ENCODE measurements at regions not wholly inside any gene's neighbourhood (a gene's known extent, or its start where the extent isn't known, plus 50 kb on each side); places are given as distances from the start of the nearest gene placed in this dataset.

DNA sequence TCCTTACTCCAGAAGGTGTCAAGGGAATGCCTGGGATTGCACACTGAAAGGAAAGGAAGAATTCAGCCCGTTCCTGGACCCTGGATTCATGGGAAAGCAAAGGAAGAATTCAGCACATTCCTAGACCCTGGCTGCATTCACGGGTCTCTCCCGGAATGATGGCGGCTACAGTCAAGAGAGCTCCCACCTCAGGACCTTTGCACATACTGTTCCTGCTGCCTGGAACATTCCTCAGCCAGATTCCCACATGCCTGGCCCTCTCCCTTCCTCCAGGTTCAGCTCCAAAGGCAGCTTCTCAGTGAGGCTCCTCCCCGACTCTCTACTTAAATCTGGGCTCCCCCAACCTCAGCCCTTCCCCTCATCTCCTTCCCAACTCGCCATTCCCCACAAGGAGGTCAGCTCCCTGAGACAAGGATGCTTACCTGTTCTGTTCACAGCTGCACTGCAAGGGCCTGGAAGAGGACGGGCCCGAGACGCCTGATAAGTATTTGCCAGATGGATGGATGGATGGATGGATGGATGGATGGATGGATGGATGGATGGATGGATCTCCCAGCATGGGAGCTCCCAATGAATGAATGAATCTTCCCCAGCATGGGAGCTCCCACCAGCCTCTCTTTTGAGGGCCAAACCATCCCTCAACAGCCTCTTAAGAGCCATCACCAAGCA lies 77.4 kb downstream of the NCOR2 start:
- DNase-seq (ENCODE audit: low read depth in 2 of 2), result no peak

DNA sequence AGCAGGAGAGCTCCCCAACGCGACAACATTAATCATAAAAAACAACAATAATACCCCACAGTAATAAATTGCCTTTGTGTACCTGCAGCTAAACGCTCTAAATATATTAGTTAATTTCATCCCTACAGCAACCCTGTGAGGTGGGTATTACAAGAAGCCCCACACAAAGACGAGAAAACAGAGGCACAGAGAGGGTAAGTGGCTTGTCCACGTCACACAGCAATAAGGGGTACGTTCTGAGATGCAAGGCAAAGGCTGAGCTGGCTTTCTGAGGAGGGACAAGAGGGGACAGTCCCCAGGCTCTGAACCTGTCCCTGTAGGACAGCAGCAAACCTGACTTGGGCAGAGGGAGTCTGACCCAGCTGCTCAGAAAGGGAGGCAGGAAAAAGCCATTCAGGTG lies 78.2 kb downstream of the NCOR2 start:
- DNase-seq (ENCODE audit: low read depth in 2 of 2), result no peak

DNA sequence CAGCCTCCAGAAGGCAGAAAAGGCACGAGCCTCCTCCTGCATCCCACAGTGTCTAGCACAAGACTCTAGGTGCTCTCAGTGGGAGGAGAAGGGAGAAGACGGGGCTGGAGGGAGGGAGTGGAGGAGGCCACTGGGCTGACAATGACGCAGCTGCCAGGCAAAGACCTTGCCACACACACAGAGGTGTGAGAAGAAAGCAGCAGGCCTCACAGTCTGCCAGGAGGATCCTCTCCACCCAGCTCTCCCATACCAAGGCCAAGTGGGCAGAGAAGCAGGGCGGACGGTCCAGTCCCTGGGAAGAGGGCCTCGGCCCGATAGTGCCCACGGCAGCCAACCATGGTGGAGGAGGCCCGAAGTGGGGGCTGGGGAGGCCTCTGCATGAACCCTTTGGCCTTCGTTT lies 78.9 kb downstream of the NCOR2 start:
- no peak for DNase-seq (ENCODE audit: low read depth in 2 of 2)

DNA sequence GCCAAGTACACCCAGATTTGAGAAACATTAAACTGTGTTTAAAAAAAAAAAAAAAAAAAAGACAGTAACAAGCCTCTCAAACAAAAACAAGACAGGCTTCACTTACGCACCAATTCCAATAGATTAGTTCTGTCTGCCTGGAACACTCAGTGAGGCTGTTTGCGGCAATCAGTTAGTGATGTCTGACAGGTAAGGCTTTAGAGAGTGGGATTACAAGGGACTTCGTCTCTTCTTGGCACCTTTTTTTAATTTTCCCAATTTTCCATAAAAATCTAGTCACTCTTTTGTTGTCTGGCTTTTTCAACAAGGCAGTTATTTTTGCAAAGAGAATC lies 79.6 kb downstream of the NCOR2 start:
- DNase-seq (ENCODE audit: low read depth in 2 of 2), result no peak

DNA sequence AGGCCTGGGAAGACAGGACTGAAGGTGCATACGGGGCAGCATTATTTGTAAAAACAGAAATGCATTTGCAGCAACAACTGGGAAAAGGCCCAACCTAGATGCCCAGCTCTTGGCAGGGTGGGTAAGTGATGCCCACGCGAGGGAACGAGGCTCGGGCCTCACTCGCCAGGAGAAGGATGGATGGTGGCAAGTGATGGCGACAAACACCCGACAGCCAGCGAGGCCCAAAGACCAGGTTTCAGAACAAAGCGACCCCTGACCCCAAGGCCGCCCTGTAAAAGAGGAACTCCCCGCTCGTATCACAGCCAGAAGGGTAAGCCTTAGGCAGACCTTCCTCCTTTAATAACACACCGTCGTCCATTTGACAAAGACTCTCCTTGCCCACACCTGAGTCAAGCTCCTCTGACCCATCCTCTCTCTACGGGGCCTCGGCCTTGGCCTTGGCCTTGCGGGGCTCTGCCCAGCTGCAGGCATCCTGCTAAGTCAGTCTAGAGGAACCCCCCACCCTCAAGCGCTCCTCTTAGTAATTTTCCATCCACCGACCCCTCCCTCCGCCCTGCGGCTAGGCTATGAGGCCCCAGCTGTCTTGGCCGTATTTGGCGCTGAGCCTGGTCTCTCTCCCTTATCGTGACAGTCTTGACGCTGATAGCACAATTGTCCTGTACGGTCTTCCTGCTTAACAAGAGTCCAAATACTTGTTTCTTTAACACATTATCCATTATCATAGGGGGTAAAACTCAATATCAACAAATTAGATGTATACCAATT lies 80.2 kb downstream of the NCOR2 start:
- no peak for DNase-seq (ENCODE audit: low read depth in 2 of 2)

DNA sequence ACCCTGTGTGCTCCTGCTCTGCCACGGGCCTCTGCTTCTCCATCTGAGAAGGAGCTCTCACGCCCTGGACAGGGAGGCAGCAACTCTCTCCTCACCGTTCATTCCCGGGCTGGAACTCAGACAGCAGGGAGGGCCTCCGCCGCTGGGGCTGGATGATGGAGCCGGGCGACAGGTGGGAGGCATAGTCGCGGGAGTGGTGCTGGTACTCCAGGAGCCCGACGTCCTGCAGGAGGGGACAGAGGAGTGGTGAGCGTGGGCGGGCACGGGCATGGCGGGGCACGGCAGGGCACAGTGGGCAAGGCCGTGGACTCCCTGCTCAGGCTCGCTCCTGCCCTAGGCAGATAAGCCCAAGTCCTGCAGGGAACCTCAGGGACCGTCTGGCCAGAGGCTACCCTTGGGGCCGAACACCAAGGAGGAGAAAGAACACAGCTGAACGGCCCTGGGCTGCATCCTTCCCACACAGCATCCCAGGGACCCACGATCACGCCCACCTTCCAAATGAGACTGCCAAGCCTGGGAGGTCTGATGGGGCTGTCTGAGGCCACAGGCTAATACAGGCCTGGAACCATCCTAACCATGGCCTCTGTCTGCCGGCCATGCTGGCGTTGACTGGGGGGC lies 81.0 kb downstream of the NCOR2 start:
- no peak for DNase-seq (ENCODE audit: low read depth in 2 of 2)

DNA sequence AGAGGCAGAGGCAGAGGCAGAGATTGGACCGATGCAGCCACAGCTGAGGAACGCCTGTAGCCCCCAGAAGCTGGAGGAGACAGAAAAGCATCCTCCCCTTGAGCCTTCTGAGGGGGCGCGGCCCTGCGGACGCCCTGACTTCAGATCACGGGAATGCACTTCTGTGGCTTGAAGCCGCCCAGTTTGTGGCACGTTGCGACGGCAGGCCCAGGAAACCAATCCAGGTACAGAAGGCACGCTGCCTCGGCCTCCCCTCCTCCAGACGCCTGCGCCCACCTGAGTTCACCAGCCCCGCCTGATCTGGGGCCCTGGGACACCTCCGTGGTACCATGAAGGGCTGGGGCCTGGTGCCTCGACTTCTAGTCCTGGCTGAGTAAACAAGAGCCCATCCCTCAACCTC lies 82.0 kb downstream of the NCOR2 start:
- DNase-seq (ENCODE audit: low read depth in 2 of 2), result no peak

DNA sequence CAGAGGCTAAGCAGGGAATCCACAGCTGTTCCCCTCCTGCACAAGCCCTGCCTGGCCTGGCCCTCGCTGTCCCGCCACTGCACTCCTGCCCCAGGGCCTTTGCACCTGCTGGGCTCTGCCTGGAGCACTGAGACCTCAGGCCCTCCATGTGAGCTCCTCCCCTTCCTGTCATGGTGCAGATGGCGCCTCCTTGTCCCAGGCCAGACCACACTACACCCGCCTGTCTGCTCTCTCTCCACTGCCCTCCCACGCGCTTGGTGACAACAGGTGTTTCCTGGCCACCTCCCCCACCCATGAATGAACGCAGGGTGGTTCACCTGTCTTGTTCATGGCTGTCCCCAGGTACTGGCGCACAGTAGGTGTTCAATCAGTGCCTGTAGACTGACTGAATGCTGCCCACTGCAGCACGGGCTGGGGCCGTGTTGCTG lies 82.9 kb downstream of the NCOR2 start:
- no peak for DNase-seq (ENCODE audit: low read depth in 2 of 2)

DNA sequence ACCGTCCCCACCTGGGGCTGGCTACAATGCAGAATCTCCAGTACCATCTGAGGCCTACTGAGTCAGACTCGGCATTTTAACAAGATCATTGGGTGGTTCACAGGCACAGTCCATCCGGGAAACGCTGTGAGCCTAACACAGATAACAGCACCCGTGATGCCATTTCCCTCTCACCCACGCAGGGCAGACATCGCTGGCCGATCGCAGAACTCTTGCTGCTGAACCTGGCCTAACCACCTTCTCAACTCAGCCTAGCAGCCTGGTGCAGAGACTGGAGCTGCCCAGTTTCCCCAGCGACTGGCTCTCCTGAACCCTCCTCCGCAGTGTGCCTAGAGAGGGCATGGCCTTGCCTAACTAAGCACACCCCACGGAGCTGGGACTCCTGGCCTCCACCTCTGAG lies 83.3 kb downstream of the NCOR2 start:
- DNase-seq (ENCODE audit: low read depth in 2 of 2), result no peak

DNA sequence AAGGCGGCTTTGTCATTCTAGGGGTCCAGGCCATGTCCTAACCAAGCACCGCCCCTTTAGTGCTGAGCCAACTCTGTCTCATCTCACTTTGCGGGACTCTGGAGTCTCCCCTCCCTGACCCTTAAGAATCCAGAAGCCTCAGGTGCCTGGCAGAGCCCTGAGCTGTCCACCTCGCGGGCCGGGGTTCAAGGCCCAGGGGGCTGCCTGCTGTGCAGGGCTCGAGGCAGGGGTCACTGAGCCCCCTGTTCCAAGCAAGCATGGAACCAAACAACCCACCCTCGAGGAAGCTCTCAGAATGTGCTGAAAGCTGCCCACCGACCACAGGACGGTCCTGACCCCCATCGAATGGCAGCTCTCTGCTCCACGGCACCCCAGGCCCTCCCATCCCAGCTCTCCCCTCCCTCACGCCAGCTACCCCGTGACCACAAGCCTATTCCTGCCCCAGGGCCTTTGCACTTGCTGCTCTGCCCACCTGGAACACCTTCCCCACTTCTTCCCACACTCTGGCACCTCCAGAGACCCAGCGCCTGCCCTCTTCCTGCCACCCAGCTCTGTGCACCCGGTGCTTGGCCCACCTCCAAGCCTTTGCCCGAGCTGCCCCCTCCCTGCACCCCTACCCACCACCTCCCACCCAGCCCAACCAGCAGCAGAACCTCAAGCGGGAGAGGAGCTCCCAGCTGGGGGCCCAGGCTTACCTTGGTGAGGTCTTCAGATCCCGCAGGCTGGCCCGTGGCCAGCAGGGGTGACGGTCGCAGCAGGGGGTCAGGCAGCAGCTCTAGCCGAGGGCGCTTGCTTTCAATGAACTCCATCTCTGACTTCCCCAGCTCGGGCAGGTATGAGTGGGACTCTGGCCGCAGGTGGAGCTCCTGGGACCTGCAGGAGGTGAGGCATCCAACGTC lies 84.3 kb downstream of the NCOR2 start:
- DNase-seq (ENCODE audit: low read depth in 2 of 2), result no peak

DNA sequence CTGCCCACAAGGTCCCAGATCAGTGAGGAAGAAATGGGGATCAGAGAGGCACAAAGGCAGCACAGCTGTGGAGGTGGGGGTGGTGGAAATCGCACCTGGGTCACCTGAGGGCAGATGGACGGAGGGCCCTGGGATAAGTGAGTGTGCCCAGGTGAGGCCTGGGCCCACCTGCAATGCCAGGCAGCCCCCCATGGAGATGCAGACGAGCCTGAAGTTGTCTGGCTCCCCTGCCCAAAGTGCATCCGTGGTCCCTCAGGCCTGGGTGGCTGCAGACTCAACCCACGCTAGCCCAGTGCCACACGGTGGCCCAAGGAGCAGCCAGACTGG lies 84.9 kb downstream of the NCOR2 start:
- no peak for DNase-seq (ENCODE audit: low read depth in 2 of 2)

DNA sequence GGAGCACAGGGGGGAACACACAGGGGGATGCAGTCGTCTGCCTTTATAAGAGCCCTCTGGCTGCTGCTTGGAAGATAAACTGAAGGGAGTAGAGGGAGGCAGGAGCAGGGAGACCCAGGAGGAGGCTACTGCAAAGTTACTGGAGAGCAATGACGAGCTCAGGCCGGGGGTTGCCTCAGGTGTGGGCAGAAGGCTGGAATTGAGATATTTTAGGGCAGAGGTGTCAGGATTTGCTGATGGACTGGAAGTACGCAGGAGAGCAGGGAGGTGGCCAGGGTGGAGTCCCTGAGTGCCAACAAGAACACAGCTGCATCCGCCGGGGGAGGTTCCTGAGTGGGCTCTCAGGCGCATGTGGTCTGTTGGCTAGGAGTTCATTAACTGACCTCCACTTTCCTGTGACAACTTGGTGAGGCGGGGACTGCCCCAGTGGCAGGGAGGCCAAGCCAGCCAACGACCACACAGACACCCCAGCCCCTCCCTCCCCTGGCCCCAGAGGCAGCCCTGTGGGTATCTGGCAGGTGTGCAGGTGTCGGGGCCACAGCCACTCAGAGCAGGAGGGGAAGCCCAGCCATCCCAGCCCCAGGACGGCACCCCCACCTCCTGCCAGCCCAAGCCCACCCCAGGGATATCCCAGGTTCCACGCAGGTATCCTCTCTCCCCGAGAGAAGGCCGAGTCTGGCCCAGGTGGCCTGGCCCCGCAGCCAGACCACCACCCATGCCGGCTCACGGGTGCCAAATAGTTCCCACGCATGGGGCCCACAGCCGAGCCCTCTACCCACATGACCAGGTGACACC lies 85.4 kb downstream of the NCOR2 start:
- no peak for DNase-seq (ENCODE audit: low read depth in 2 of 2)

DNA sequence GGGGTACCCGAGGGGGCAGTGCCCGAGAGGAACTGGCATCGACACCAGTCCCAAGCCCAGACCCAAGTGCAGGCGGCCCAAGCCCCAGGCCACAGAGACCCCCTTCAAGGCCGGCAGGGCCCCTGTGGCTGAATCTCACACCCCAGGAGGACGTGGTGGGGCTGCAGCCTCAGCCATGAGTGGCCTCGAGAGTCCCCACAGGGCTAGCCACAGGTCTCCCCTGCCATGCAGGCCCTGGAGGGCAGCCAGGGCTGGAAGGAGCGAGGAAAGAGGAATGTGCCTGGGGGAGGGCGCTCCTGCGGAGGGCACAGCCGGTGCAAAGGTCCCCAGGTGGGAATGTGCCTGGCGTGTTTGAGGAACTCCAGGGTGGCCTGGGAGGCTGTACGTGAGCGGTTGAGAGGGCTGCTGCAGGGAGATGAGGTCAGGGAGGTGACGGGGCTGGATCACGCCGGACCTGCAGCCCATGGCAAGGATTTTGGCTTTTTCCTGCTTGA lies 86.1 kb downstream of the NCOR2 start:
- no peak for DNase-seq (ENCODE audit: low read depth in 2 of 2)

DNA sequence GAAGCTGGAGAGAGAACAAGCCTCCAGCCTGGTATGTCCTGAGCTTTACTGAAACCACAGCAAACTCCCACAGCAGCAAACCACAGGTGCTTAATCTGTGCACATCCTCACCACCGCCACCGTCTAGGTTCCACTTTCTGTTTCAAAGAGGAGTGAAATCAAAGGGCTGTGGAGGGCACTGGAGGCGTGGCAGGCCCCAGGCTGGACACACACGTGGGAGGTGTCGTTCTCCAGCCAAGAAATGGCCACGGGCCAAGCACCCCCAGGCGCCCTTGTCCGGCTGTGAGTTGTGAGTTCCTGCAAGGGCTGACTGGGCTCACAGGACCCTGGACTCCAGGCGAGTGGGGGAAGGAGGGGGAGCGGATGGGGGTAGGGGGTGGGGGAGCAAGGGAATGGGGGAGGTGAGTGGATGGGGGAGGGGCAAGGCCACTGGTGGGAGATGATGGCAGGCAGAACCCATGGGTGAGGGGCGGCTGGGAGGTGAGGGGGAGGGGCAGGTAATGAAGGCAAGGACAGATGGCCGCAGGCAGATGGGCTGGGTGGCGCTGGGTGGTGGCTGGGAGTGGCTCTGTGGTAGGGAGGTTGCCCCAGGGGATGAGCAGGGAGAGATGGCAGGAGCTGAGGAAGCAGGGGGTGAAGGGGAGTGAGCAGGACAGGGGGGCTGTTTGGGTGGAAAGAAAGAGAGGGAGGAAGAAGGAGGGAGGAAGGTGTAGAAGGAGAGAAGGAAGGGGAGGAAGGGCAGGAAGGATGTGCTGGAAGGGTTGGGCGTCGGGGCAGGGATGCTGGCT lies 86.7 kb downstream of the NCOR2 start:
- no peak for DNase-seq (ENCODE audit: low read depth in 2 of 2)

DNA sequence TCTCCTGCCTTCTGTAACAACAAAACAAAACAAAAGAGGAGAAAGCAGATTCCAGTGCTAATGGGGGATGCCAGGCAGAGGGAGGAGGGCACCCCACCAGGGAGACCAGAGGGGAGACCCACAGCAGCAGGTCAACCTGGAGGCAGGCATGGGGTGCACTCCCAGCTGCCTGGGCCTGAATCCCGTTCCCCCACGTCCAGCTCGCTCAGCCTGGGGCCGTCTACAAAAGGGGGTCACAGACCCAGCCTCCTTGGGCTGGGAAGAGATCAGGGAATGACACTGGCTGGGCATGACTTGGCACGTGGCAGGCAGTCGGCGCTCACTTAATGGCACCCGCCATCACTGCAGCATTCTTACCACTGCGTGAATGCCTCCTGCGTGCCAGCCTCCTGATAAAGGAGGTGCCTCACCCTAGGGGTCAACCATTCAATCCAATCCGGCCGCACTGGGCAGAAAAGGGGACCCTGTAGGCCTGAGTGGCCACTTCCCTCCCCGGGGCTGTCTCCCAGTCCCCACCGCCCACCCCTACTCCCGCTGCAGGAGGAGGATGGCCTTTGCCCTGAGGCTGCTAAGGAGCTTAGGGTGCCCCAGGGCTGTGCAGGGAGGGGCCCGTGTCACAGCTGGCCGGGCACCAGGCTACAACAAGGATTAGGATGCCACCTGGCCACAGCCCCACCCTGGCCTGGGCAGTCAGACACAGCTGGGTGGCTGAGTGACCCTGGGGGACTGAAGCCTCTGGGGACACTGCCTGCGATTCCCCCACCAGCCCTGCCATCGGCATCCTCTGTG lies 87.5 kb downstream of the NCOR2 start:
- no peak for DNase-seq (ENCODE audit: low read depth in 2 of 2)

DNA sequence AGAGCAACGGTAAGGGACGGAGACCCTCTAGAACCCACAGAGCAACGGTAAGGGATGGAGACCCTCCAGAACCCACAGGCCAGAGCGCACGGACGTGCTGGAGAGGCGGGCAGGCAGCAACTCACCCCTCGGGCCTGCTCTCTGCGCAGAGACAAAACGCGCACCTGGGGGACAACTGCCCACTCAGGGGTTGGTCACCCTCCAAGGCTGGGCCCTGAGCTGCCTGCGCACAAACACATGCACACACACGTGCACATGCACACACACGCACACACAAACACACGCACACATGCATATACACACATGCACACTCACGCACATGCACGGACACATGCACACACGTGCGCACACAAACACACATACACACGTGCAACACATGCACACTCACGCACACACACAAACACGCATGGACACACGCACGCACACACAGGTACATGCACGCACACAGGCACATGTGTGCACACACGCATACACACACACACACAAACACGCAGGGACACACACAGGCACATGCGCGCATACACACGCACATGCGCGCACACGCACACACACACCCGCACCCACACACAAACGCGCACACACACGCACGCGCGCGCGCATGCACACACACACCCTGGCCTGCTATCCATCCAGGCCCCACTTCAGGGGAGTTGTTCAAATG lies 88.3 kb downstream of the NCOR2 start:
- no peak for DNase-seq (ENCODE audit: low read depth in 2 of 2)

DNA sequence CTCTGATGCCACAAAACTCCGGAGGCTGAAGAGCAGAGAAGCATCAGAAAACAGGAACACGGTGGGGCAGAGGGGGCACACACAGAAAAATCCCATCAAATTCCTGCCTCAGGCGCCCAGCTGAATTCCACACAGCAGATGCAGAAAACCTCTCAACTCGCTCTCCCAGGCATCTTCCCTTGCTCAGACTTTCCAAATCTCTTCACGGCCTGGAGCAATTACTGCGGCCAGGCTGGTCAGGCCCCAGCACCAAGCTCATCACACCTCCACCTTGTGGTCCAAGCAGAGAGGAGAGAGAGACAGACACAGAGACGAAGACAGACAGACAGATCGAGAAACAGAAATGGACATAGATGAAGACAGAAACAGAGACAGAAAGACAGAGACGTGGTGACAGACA lies 89.0 kb downstream of the NCOR2 start:
- no peak for DNase-seq (ENCODE audit: low read depth in 2 of 2)

DNA sequence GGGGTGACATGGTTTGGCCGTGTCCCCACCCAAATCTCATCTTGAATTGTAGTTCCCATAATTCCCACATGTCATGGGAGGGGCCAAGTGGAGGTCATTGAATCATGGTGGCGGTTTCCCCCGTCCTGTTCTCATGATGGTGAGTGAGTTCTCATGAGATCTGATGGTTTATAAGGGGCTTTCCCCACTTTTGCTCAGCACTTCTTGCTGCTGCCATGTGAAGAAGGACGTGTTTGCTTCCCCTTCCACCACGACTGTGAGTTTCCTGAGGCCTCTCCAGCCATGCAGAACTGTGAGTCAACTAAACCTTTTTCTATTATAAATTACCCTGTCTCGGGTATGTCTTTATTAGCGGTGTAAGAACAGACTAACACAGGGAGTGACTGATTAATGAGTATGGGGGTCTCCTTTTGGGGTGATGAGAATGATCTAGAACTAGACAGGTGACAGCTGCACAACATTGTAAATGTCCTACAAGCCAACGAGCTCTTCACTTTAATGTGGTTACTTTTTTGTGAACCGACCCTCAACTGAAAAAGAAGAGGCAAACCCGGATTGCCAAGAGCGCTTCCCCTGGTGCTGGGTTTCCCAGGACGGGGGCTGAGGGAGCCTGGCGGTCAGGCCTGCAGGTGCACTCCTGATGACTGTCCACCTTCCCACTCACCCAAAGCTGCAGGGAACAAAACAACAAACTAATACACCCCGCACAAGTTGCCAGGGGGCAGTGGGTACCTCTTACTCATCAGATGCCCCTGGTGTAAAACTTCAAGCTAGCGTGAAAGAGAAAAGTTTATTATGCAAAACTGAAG lies 90.1 kb downstream of the NCOR2 start:
- DNase-seq (ENCODE audit: low read depth in 2 of 2), result no peak
